Osteoblast (primary cell): ENCODE measurements at regions not wholly inside any gene's neighbourhood (a gene's known extent, or its start where the extent isn't known, plus 50 kb on each side); places are given as distances from the start of the nearest gene placed in this dataset.

Experiments used
- DNase-seq: peaks from one replicate; pipeline ENCODE4 v3.0.0; 2011; ENCODE audit warnings: low spot score, mixed read lengths; ENCODE audit not compliant: insufficient read length; ENCODE audit errors: missing footprints
- H2AFZ ChIP-seq: 2 replicates; pipeline ENCODE4 v1.6.0; 2011; ENCODE audit warnings: mild to moderate bottlenecking, low read length
- H3K27ac ChIP-seq: 2 replicates; pipeline ENCODE4 v1.5.1; 2011; ENCODE audit warnings: mild to moderate bottlenecking, low read depth, low read length, moderate library complexity
- H3K27me3 ChIP-seq: 2 replicates; pipeline ENCODE4 v1.6.0; 2012; ENCODE audit warnings: mild to moderate bottlenecking, control low read depth, inconsistent platforms, low read length, moderate library complexity; ENCODE audit not compliant: insufficient read depth
- H3K36me3 ChIP-seq: 2 replicates; pipeline ENCODE4 v1.5.1; 2011; ENCODE audit warnings: mild to moderate bottlenecking, low read length, control low read depth, moderate library complexity; ENCODE audit not compliant: insufficient read depth
- H3K4me1 ChIP-seq: 2 replicates; pipeline ENCODE4 v1.5.1; 2011; ENCODE audit warnings: mild to moderate bottlenecking, low read length, control low read depth, moderate library complexity; ENCODE audit not compliant: insufficient read depth
- H3K4me2 ChIP-seq: 2 replicates; pipeline ENCODE4 v1.6.0; 2011; ENCODE audit warnings: mild to moderate bottlenecking, low read length; ENCODE audit not compliant: insufficient read depth
- H3K4me3 ChIP-seq: fragments of 200-600 bp; sonication (generic); 3 replicates; pipeline ENCODE4 v1.5.1; 2012; ENCODE audit warnings: mild to moderate bottlenecking, low read length, inconsistent platforms; ENCODE audit not compliant: insufficient read depth
- H3K79me2 ChIP-seq: 2 replicates; pipeline ENCODE4 v1.6.0; 2012; ENCODE audit warnings: mild to moderate bottlenecking, low read length, control low read depth, inconsistent platforms; ENCODE audit not compliant: insufficient read depth
- H3K9me3 ChIP-seq: 2 replicates; pipeline ENCODE4 v1.5.1; 2011; ENCODE audit warnings: low read depth, low read length, control low read depth
- H4K20me1 ChIP-seq: 2 replicates; pipeline ENCODE4 v1.6.0; 2012; ENCODE audit warnings: mild to moderate bottlenecking, low read length, control low read depth; ENCODE audit not compliant: insufficient read depth
- CTCF ChIP-seq: IDR thresholded peaks from 2 replicates; pipeline ENCODE4 v1.5.1; 2011; ENCODE audit warnings: mild to moderate bottlenecking, low read depth, low read length, moderate library complexity; ENCODE audit errors: extremely low read depth

DNA sequence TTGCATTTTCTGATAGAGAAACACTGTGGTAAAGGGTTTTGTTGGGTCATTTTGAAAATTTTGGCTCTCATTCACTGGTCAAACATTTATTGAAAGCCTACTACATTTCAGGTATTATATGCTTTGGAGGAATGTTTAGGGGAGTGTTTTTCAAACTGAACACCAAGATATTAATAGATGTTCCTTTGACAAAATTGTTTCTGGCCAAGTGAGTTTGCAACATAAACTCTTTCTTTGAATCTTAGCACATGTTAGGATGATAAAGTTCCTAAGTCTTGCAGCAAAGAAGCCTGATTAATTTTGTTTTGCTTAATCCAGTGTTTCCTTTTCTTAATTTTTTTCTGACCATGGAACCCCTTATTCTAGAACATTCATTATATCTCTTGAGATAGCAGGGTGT is 232.5 kb upstream of the PHYHIPL start:
- Histone ChIP-seq H3K4me2 (no peak overlapping the region), H3K36me3 (no peaks in the 10 kb centered on the region), H3K9me3 (no peaks in the 10 kb centered on the region), H4K20me1 (no peaks in the 10 kb centered on the region), H3K79me2 (no peaks in the 10 kb centered on the region), H3K4me3 (no peak overlapping the region), H3K27ac (no peak overlapping the region), H3K27me3 (no peaks in the 10 kb centered on the region), H2AFZ (no peak overlapping the region), H3K4me1 (peaks cover 17% of the 10 kb centered on the region)
- no peak for TF ChIP-seq CTCF
- no peak for DNase-seq

DNA sequence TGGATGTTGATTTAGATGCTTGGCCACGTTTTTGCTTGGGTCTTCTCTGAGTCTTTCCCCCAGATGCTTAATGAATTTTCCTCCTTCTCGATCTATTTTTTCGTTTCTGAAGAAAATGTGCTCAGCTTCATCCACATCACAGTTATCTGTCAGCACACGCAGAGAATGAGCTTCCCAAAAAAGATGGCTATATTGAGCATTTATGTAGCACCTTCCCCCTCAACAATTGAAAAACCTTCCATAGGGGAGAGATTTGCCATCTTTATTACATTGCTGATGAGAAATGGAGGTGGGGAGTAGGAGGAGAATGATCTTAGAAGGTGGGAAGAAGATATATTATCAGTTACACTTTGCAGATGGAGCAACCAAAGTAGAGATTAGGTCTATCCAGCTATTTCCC is 228.1 kb upstream of the PHYHIPL start:
- Histone ChIP-seq H3K79me2 (no peaks in the 10 kb centered on the region), H3K9me3 (no peaks in the 10 kb centered on the region), H3K27me3 (no peaks in the 10 kb centered on the region), H3K4me2 (no peak overlapping the region), H4K20me1 (no peaks in the 10 kb centered on the region), H3K4me3 (no peak overlapping the region), H2AFZ (no peak overlapping the region), H3K4me1 (peaks cover 32% of the 10 kb centered on the region), H3K27ac (no peak overlapping the region), H3K36me3 (no peaks in the 10 kb centered on the region)
- DNase-seq, result no peak
- no peak for TF ChIP-seq CTCF

DNA sequence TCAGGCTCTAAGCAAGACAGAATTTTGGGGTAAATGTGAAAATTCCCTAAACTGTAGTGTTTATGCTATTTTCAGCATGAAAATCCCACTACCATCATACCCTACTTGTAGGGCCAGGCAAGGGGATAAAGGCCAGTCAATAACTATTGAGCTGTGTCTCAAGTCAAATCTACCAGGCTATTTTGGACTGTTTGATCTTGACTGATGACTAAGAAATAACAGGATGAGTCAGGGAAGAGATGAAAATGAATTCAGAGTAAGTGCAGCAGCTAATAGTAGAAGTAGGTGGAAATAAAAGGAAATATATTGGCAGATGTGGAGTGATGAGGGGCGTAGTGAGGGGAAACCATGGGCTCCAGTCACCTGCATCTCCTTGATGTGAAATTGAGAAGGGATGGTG is 225.8 kb upstream of the PHYHIPL start:
- Histone ChIP-seq H3K27ac (no peak overlapping the region), H3K4me1 (peaks cover 22% of the 10 kb centered on the region), H3K79me2 (no peaks in the 10 kb centered on the region), H3K36me3 (no peaks in the 10 kb centered on the region), H3K4me3 (no peak overlapping the region), H3K27me3 (no peaks in the 10 kb centered on the region), H3K9me3 (no peaks in the 10 kb centered on the region), H2AFZ (no peak overlapping the region), H4K20me1 (no peaks in the 10 kb centered on the region), H3K4me2 (no peak overlapping the region)
- TF ChIP-seq CTCF, result no peak
- no peak for DNase-seq

GRCh38 chr10:58951087-58951486 is 225.4 kb upstream of the PHYHIPL start:
- Histone ChIP-seq H3K9me3 (no peaks in the 10 kb centered on the region), H2AFZ (no peak overlapping the region), H3K79me2 (no peaks in the 10 kb centered on the region), H3K36me3 (no peaks in the 10 kb centered on the region), H3K27ac (no peak overlapping the region), H3K4me1 (peaks cover 22% of the 10 kb centered on the region), H3K4me2 (no peak overlapping the region), H3K27me3 (no peaks in the 10 kb centered on the region), H4K20me1 (no peaks in the 10 kb centered on the region), H3K4me3 (no peak overlapping the region)
- no peak for DNase-seq
- TF ChIP-seq CTCF, result no peak
